Suppressor macrophage (primary cell): ENCODE measurements at regions not wholly inside any gene's neighbourhood (a gene's known extent, or its start where the extent isn't known, plus 50 kb on each side); places are given as distances from the start of the nearest gene placed in this dataset.
A peak's percentile ranks its signal among the peaks of the same experiment; 100 is the strongest.

Experiments
- DNase-seq, 4 experiments: peaks; one replicate each; pipeline ENCODE4 v3.0.0-alpha.2; 2020 to 2022

- DNase-seq = no peak
These were observed 97.9 kb downstream of the DISP1 start for GRCh38 chr1:222912730-222913129.

- DNase-seq = no peak
These were observed 100.2 kb downstream of the DISP1 start for GRCh38 chr1:222914861-222915632.

- DNase-seq = no peak
These were observed 101.3 kb downstream of the DISP1 start for GRCh38 chr1:222916100-222916499.

- no peak for DNase-seq
These were observed 104.1 kb downstream of the DISP1 start for GRCh38 chr1:222918801-222919477.

- no peak for DNase-seq
These were observed 104.6 kb downstream of the DISP1 start for GRCh38 chr1:222919478-222919865.

- no peak for DNase-seq
These were observed 105.3 kb downstream of the DISP1 start for GRCh38 chr1:222920169-222920568.

GRCh38 chr1:222921945-222922344 lies 107.1 kb downstream of the DISP1 start:
- no peak for DNase-seq

GRCh38 chr1:222923506-222923905 lies 108.7 kb downstream of the DISP1 start:
- DNase-seq = no peak

GRCh38 chr1:222924136-222924706 lies 109.4 kb downstream of the DISP1 start:
- no peak for DNase-seq

GRCh38 chr1:222926566-222926965 lies 111.7 kb downstream of the DISP1 start:
- DNase-seq = no peak

GRCh38 chr1:222927031-222927430 lies 112.2 kb downstream of the DISP1 start:
- no peak for DNase-seq

GRCh38 chr1:222928212-222928611 lies 113.4 kb downstream of the DISP1 start:
- no peak for DNase-seq

- no peak for DNase-seq
These were observed 115.2 kb downstream of the DISP1 start for GRCh38 chr1:222930070-222930469.

- DNase-seq = no peak
These were observed 116.2 kb downstream of the DISP1 start for GRCh38 chr1:222931023-222931422.

- no peak for DNase-seq
These were observed 118.4 kb downstream of the DISP1 start for GRCh38 chr1:222933273-222933672.

- no peak for DNase-seq
These were observed 120.5 kb downstream of the DISP1 start for GRCh38 chr1:222935239-222935900.

- no peak for DNase-seq
These were observed 121.2 kb downstream of the DISP1 start for GRCh38 chr1:222936042-222936441.

- no peak for DNase-seq
These were observed 124.1 kb downstream of the DISP1 start for GRCh38 chr1:222938986-222939385.

GRCh38 chr1:222940095-222940494 lies 125.3 kb downstream of the DISP1 start:
- DNase-seq = peak in 3 of 4 experiments; percentile 7 to 9 (median 8)

GRCh38 chr1:222940906-222941305 lies 126.1 kb downstream of the DISP1 start:
- no peak for DNase-seq

GRCh38 chr1:222941425-222941824 lies 126.6 kb downstream of the DISP1 start:
- DNase-seq = no peak

- no peak for DNase-seq
These were observed 131.6 kb downstream of the DISP1 start for GRCh38 chr1:222946436-222946835.

GRCh38 chr1:222948079-222948478 lies 133.2 kb downstream of the DISP1 start:
- peak in 2 of 4 experiments; percentile 3 to 6 for DNase-seq
